ENCODE measurements at regions not wholly inside any gene's neighbourhood (a gene's known extent, or its start where the extent isn't known, plus 50 kb on each side); places are given as distances from the start of the nearest gene placed in this dataset.

DNA sequence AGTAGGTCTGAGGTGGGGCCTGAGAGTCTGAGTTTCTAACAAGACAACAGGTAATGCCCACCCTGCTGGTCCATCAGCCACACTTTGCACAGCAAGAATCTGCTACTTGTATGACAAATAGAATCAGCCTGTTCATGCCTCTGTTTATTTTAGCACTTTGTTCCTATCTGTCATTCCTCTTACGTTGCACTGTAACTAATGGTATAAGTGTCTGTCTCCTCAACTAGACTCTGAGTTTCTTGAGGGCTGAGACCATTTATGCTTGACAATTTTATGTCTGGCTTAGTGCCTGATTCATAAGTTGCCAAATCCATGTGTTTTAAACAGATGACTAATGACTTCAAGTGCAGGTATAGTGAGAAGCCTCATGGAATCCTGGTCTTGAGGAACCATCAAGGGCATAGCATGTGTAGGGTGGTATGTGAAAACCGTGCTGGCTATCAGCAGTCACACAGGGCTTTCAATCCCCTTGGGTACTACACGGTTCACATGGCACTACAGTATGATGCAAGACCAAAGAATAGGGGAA lies 209.7 kb downstream of the C11orf91 start:
- TF ChIP-seq EZH2 (IDR thresholded peaks at IDR 0.05; ENCODE audit: borderline replicate concordance, low read depth, low read length, severe bottlenecking) (no peak), FOS (IDR thresholded peaks at IDR 0.05; ENCODE audit: borderline replicate concordance, insufficient read depth, low read length) (no peak)
- TF ChIP-seq, protein P1, sequence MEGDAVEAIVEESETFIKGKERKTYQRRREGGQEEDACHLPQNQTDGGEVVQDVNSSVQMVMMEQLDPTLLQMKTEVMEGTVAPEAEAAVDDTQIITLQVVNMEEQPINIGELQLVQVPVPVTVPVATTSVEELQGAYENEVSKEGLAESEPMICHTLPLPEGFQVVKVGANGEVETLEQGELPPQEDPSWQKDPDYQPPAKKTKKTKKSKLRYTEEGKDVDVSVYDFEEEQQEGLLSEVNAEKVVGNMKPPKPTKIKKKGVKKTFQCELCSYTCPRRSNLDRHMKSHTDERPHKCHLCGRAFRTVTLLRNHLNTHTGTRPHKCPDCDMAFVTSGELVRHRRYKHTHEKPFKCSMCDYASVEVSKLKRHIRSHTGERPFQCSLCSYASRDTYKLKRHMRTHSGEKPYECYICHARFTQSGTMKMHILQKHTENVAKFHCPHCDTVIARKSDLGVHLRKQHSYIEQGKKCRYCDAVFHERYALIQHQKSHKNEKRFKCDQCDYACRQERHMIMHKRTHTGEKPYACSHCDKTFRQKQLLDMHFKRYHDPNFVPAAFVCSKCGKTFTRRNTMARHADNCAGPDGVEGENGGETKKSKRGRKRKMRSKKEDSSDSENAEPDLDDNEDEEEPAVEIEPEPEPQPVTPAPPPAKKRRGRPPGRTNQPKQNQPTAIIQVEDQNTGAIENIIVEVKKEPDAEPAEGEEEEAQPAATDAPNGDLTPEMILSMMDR (IDR thresholded peaks at IDR 0.05; ENCODE audit: extremely low read depth in 1 of 2, insufficient read depth in 1 of 2, low read depth in 1 of 2, low read length in 2 of 2) = no peak
- TF ChIP-seq, protein P2, sequence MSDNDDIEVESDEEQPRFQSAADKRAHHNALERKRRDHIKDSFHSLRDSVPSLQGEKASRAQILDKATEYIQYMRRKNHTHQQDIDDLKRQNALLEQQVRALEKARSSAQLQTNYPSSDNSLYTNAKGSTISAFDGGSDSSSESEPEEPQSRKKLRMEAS (IDR thresholded peaks at IDR 0.05; ENCODE audit: insufficient read depth, insufficient read length) = no peak
